NT2/D1 (cell line): ENCODE measurements at regions not wholly inside any gene's neighbourhood (a gene's known extent, or its start where the extent isn't known, plus 50 kb on each side); places are given as distances from the start of the nearest gene placed in this dataset.

Source experiments
- YY1 ChIP-seq: IDR thresholded peaks from 2 replicates; pipeline ENCODE4 v1.6.1; 2011; ENCODE audit not compliant: insufficient read length, insufficient read depth
- ZNF274 ChIP-seq: IDR thresholded peaks from 2 replicates; pipeline ENCODE4 v1.6.1; 2011; ENCODE audit warnings: mild to moderate bottlenecking, low read depth, low read length

GRCh38 chr7:17055596-17055995, 173.8 kb upstream of the AGR3 start:
- TF ChIP-seq YY1 (no peak), ZNF274 (no peak)
